Ureter (tissue), 1 donor: ENCODE measurements at regions not wholly inside any gene's neighbourhood (a gene's known extent, or its start where the extent isn't known, plus 50 kb on each side); places are given as distances from the start of the nearest gene placed in this dataset.

Experiments
- DNase-seq: peaks from one replicate; pipeline ENCODE4 v3.0.0-alpha.2; 2020; ENCODE audit warnings: low spot score
- donor health status: DM: yes; HTN: yes; CAD: no.

DNA sequence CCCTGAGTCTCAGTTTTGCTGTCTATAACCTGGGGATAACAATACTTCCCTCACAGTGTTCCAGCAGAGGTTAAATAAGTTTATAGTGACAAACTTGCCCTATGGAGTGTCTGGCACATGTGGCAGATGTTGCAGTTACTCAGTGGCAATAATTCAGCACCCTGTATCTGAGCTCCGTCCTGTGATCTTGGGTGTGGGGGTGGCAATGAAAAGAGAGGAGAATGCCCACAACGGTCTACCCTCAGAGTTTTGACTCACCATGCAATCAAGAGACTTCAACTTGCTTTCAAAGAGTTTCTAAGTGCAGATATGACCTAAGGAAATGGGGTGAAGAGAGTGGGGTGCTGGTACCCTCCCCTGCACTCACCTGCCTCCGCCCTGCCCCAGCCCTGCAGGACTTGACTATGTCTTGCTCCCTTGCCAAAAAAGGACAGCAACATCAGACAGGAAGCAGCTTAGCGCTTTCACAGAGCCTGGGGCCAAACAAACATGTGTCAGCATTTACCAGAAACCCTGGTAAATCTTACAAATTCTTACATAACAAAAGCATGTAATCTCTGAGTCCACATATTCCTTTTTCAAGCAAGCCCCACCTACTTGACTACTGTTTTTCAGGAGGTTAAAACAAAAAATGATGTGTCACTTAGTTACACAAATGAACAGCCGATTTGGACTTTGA is 185.1 kb upstream of the CAMK1G start:
- DNase-seq: peak; percentile 66

DNA sequence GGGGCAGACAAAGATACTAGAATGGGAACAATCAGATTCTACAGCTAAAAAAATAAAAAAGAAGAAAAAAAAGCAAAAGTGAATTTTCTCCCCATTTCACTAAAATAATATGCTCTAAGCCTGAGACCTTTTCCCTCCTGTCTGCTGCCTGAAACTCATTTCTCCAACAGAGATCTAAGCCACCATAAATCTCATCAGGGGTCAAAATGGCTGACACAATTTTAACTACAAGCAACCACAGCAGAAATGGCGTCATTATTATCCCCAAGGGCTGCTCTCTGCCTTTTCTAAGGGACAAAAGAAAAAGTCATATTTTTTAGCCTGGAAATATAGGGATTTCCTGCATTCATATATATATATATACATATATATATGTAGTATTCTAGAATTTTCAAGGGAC is 183.7 kb upstream of the CAMK1G start:
- no peak for DNase-seq

DNA sequence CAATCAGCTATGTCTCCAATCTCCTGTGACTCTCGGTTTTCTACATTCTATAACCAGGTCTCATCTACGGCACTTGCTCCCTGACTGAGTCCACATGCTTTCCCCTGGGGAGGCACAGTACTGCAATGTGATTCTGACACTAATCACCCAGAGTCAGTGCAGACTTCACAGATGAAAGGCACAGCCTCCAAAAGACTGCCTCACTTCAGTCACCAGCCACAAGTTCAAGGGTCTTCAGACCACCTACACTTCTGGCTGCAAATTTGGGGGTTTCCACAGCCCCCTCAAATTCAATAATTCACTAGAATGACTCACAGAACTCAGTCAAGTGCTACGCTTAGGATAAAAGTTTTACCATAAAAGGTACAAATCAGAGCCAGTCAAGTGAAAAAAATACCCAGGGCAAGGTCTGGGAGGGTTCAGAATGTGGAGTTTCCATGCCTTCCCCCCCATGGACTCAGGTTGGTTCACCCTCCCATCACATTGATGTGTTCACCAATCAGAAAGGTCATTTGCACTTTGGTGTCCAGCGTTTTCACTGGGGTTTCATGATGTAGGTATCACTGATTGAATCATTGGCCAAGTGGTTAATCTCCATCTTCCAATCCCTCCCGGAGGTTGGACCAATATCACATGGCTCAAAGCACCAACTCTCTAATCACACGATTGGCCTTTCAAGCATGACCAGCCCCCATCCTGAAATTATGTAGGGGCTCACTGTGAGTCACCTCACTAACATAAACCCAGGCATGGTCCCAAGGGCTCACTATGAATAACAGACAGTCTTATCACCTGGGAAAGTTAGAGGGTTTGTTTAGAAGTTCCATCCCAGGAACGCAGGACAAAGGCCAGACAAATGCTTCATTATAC is 182.9 kb upstream of the CAMK1G start:
- no peak for DNase-seq

DNA sequence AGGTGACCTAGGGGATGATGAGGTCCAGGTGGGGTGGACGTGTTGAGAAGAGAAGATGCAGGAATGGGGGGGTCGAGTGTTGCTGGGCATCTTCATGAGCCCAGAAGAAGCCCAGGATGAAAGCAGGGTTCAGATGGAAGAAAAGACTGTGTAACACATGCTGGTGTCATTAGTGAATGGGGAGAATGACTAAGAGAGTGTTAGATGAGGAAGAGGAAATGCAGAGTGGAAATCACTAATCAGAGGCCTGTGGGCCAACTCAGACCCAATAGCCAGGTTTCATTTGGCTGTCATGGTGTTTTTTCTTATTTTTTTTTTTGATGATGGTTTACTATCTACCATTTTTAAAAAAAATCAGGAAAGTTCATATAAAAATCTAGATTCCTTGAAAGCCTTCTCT is 180.8 kb upstream of the CAMK1G start:
- DNase-seq: no peak

DNA sequence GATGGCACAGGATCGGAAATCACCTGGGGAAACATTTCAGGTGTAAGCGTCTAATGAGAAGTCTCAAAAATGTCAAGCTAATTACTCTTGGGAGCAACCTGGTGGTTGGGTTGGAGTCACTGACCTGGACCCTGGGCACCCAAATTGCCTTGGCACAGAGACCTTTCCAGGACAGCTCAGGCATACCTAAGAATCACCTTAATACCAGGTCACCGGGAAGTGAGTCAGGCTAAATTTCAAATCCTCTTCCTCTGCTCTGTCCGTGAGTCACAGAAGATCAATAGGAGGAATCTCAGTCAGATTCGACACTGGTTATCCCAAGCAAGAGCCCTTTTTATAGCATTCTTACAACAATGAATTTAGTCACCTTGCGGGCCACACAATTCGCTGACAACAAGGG is 179.6 kb upstream of the CAMK1G start:
- DNase-seq: no peak

DNA sequence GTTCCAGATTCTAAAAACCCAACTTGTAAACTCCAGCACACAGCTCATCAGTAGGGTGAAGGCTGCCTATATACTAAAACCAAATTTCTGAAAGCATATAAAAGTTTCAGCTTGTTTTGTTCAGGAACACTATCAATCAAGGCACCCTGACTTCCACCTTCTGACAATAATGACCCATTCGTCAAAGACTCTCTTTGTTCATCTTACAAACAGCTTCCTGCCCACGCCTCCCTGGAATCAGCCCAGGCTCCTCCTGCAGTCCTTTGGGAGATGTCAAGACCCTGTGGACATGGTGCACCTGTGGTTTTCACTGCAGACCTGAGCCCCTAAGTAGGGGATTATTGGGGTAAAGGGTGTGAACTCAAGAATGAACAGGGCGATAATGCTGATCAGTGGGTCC is 178.9 kb upstream of the CAMK1G start:
- no peak for DNase-seq

DNA sequence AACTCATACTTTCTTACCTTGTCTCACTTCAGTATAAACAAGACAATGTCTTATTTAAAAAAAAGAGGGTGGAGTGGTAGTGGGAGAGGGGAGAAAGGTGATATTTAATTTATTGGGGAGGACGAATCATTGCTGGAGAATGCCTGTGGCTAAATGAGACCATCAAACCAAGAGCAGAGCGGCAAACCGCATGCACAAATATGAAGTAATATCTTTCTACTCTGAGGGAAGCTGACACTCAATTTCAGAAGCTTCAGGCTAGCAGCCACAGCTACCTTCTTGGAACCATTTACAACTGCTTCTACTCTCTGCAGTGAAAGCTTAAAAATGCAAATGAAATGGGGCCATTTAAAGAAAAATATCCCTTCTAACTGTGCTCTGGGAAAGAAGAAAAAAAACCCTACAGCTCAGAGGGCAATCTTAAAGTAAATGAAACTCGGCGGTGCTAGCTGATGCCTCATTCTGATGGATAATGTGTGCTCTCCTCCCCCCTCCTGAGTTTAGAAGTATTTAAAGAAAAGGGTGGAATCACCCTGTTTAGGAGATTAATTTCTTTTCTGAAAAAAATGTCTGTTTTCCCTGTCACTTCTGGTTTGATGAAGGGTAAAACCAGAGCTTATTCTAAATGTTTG is 178.2 kb upstream of the CAMK1G start:
- no peak for DNase-seq

DNA sequence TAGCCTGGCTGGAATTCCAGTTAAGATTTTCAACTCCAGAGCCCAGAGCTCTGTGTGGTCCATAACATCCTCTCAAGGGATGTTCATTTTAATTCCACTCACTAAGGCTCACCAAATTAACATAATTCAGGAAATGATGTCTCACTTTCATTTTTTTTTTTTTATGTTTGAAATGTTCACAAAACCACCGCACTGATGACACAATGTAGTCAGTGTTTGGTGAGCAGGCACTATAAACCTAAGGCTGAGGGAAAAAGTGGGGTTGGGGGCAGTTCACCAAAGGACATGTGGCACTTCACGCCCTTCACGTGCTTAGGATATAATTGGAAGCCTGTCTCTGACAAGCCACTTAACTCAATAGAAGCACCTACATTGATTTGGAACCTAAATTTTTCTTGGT is 177.3 kb upstream of the CAMK1G start:
- no peak for DNase-seq

DNA sequence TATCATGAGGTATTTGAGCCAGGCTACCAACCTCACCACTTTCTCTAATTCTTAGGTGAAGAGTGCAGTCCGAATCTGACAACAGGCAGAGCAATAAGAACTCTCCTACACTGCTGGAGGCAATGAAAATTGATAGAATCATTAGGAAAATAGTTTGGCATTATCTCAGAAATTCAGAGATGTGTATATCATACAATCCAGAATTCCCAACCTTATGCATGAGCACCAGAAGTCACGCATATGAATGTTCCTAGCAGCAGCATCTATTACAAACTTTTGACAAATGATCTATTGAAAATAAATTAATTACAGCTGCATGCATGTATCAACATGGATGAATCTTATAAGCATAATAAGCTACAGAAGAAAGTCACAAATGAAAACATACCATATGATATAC is 176.9 kb upstream of the CAMK1G start:
- DNase-seq: no peak

DNA sequence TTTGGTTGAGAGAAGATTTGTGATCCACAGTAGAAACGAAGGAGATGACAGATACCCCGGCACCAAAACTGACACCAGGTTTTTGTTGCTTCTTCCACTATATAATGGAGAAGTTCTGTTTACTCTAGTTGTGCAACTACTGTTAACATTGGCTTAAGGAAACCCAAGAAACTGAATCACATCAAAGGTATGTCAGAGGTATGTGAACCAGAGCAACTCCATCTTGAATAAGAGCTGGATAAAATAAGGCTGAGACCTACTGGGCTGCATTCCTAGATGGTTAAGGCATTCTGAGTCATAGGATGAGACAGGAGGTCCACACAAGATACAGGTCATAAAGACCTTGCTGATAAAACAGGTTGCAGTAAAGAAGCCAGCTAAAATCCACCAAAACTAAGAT is 173.7 kb upstream of the CAMK1G start:
- DNase-seq: no peak

DNA sequence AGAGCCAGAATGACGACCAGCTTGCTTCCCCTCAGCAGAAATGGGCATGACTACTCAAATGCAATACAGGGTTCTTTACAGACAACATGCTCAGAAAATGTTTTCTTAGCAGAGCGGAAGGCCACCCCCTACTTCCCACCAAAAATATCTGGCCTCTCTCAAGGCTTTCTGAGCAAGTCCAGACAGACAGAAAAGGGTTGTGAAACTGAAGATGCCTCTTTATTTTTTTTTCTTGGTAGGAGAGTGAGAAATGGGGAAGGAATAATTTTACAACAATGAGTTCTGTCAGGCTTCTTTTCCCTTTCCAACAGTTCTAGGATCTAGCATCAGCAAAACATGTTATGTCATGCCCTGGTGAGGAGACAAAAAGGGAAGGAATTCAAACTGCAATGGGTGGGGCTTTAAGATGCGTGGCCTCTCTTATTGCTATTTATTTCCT is 172.0 kb upstream of the CAMK1G start:
- DNase-seq: no peak

DNA sequence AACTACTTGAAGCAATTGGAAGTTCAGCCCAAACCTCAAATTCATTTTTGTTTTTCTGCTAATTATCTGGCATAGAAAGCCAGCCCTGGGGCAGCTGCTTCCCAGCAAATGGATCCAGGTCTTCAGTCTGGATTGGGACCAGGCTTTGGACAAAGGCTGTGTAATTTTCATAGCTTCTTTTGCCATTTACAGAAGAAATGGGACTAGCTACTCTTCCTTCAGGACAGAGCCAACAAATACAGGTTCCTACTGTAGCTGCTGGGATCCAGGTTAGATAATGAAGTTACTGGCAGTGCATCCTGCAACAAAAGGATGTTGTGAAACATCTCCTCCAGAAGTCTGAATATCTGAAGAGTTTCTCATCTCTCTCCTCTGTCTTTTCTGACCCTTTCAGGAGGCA is 171.5 kb upstream of the CAMK1G start:
- DNase-seq: no peak

DNA sequence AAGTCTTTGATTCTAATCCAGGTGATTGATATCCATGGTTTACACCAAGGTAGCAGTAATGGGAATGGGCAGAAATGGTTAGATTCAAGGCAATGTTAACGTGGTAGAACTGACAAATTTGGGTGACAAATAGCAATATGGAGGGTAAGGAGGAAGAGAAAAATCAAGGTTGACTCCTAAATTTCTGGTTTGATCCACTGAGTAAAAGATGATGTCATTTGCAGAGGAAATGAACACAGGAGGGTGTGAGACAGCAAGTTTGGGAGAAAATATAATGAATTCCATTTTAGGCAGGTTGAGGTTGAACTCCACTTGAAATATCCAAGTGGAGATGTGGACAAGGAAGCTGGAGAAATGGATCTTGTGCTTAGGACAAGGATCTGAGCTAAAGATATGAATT is 170.9 kb upstream of the CAMK1G start:
- DNase-seq: no peak

DNA sequence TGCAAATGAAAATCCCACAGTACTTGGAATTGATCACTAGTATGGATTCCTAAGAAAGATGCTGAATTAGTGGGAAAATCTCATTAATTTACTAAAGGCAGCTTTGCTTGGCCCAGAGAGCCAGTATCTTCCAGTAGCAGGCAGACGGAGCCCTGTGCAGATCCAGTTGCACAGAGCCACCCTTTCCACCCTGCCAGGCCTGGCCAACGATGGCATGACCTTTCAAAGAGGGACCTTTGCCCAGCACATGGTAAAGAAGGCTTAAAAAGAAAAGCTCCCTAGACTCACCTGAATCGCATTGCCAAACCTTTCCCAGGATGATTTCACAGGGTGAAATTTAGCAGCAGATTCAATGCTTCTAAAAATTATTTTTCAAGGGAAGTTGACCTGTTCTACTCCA is 170.5 kb upstream of the CAMK1G start:
- no peak for DNase-seq

DNA sequence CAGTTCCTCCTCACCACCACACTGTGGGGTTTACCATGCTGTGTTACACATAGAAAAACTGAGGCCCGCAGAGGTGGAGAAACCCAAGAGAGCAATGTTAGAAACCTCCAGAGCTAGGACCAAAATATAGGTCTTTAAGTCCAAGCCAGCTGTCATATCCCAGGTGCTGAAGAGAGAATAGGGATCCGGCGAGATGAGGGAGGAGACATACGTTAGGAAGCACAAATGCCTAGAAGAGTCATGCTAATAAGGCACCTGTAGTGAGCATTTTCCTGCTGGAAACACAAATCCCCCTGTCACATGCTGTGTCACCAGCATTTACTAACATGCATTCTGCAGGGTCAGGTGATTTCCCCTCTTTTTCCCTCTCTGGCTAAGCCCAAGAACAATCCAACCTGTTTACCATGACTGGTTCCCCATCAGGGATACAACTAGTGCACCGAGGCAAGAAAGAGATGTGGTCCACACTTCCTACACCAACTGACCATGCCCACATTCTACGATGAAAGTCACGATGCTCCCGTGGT is 168.6 kb upstream of the CAMK1G start:
- no peak for DNase-seq

DNA sequence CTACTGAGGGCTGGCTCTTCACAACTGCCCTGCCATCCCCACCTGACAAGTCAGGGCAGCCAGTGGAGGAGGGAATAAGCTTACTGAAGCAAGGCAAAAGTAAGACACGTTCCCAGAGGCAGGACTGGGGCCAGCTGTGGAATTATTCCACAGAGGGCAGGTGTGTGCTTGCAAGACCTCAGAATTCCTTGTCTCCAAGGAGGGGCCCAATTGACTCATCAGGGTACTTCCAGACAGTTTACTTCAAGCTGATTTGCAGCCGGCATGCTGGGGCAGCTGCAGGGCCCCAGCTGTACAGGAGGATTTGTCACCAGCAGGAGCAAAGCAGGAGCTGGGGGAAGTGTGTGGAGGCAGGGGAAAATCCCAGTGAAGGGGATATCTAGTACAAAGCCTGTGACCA is 167.5 kb upstream of the CAMK1G start:
- peak; percentile 61 for DNase-seq

DNA sequence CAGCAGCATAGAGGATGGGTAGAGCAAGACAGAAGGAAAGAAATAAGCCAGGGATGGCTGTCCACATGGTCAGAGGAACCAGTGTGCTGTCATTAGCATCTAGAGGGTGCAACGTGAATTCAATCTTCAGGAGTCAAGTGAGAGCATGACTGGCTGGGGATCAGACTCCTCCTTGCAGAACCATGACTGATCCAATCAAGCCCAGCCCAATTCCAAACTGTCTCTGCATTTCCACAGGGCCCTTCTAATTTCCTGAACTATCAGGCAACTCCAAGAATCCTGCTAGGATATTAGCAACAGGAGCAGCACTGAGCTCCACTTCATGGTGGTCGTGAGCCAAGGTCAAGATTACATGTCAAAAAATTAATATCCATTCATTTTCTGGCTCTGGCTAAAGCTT is 166.8 kb upstream of the CAMK1G start:
- no peak for DNase-seq

DNA sequence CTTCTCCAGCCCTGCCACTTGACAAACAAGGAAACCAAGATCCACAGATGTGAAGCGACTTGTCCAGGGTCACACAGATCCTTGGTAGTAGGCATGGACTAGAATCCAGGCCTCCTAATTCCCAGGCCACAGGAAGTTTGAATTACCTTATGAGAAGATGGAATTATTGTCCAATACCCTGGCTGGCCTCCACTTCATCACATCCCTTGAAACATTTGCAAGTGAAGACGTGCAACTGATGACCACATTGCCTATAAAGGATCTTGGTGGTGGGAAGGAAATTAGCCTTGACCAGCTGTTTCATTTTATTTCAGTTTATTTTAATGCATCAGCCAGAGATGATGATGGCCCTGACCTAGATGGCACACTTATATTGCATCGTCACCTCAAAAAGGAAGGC is 165.8 kb upstream of the CAMK1G start:
- peak; percentile 13 for DNase-seq

DNA sequence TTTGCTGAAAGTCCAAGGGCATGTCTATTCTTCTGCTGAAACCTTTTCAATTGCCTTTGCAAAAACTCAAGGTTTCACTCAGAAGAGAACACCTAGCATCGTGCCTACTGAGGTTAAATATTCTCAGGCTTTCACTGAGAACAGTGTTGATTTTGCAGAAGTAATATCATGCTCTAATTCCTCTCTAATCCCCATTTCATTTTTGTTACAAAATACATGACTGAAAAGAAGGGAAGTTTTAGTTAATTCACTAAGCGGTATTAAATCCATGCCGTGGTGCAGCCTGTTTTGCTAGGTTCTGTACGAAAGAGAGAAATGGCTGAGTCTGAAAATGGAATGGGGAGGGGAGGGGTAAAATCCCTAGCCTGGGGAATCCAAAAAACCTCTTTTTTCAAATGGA is 163.2 kb upstream of the CAMK1G start:
- no peak for DNase-seq

DNA sequence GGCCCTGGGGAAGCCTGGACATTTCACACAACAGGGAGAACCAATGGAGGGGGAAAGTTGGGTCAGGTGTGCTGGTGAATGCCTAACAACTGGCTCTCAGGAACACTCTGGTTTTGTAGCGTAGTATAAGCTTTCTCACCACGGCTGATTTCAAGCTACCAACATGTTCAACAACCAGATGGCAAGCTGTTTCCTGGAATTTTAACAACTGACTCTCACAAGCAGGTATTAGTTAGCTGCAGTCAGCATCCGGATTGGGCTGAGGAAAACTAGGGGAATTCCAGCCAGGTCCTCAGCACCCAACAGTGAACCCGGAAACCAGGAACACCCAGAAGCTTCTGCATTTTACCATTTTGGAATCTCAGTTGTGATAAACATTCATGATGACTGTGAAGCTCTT is 162.3 kb upstream of the CAMK1G start:
- no peak for DNase-seq

DNA sequence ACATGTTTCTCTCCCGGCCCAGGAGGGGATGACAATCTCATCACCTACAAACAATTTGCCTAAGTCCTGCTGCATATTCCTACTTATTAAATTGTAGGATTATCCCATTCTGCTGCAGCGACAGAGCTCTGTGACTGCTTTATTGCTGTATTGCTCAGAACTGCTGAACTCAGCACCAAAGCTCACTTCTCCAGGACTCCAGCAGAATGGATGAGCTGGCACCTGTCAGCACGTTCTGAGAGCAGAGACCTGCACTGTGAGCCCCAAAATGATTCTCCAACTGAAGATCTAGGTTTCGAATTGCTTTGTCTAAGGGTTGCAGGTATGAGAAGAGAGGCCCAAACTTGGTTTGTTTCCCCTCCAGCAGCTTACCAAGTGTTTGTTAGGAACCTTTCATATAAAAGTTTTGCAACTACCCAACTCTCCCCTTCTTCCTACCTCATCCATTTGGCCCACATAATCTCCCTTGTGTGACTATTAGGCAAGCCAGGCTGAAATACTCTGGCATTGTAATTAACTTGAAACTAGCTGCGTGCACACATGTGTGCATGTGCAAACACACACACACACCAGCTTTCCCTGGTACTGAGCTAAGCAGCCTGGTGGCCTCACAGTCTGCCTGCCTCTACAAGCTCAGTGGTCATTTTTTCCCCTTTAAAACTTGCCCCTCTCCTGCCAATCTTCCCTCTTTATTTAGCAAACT is 161.4 kb upstream of the CAMK1G start:
- DNase-seq: no peak

DNA sequence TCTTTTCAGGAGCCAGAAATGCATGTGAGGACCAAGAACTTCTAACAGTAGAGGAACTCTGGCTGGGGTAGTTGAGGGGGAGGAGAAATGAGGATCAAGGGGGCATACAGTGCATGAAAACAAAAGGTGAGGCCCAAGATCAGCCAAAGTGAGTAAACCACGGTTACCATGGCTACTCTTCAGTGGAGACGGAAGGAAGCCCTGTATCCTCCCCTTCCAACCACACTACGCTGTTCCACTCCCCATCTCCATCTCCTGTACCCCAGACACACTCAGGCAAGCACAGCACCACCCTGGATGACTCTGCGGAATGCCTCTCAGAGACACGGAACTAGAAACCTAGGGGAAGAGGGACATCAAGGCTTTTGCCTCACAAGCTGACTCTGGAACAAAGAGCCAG is 157.6 kb upstream of the CAMK1G start:
- no peak for DNase-seq
